ENCODE measurements at regions not wholly inside any gene's neighbourhood (a gene's known extent, or its start where the extent isn't known, plus 50 kb on each side); places are given as distances from the start of the nearest gene placed in this dataset.
"Not testable (repeated sequence)": the region's sequence is repeated elsewhere in the genome, so short reads cannot be mapped to it uniquely, and the experiment has no call there.

DNA sequence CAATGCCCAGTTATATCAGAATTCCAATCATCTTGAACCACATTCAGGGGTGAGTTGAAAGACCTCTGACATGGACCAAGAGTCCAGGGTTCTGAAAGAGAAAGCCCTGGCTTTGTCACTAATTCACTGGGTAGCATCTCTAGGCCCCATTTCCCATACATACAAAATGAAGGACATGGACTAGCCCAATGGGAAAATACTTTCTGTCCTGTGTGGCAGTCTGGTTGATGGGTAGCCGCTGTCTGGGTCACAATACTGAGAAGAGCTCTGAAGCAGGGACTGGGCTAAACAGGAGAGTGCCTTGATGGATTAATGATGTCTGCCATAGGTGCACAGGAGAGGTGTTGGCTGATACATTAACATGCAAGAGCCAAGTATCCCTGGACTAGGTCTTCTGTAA lies 214.3 kb downstream of the RAB11FIP4 start:
- no peak for DNase-seq (ENCODE audit: low spot score)
- ATAC-seq (ENCODE audit: low FRiP score): no peak
- TF ChIP-seq, protein P1, sequence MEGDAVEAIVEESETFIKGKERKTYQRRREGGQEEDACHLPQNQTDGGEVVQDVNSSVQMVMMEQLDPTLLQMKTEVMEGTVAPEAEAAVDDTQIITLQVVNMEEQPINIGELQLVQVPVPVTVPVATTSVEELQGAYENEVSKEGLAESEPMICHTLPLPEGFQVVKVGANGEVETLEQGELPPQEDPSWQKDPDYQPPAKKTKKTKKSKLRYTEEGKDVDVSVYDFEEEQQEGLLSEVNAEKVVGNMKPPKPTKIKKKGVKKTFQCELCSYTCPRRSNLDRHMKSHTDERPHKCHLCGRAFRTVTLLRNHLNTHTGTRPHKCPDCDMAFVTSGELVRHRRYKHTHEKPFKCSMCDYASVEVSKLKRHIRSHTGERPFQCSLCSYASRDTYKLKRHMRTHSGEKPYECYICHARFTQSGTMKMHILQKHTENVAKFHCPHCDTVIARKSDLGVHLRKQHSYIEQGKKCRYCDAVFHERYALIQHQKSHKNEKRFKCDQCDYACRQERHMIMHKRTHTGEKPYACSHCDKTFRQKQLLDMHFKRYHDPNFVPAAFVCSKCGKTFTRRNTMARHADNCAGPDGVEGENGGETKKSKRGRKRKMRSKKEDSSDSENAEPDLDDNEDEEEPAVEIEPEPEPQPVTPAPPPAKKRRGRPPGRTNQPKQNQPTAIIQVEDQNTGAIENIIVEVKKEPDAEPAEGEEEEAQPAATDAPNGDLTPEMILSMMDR (IDR thresholded peaks at IDR 0.05): no peak

DNA sequence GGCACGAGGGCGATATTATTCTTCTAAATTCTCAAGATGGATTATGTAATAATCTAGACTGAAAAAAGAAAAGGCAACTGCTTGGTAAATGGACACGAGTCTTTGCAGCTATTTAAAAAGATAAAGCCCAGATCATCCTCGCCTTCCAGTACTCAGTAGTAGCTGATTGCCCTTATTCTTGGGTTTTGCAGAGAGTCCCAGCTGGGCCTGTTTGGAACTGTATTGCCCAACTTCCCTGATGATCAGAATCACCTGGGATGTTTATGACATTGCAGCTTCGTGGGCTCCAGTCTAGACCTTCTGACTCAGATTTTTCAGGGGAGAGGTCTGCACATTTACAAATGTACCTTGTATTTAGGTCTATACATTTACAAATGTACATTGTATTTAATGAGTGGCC lies 213.5 kb downstream of the RAB11FIP4 start:
- DNase-seq (ENCODE audit: low spot score): no peak
- TF ChIP-seq, protein P1 (IDR thresholded peaks at IDR 0.05): no peak
- no peak for ATAC-seq (ENCODE audit: low FRiP score)

DNA sequence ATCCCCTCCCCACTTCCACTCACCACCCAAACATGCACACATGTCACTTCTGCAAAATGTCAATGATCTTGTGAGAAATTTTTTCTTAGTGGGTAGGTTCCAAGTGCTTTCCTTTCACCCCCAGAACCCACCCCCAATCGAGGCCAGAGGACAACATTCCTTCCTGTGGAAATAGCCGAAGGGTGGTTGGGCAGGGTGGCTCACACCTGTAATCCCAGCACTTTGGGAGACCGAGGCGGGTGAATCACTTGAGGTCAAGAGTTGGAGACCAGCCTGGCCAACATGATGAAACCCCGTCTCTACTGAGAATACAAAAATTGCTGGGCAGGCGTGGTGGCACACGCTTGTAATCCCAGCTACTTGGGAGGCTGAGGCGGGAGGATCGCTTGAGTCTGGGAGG lies 208.7 kb downstream of the RAB11FIP4 start:
- ATAC-seq (ENCODE audit: low FRiP score); DNase-seq (ENCODE audit: low spot score): not testable (repeated sequence)

DNA sequence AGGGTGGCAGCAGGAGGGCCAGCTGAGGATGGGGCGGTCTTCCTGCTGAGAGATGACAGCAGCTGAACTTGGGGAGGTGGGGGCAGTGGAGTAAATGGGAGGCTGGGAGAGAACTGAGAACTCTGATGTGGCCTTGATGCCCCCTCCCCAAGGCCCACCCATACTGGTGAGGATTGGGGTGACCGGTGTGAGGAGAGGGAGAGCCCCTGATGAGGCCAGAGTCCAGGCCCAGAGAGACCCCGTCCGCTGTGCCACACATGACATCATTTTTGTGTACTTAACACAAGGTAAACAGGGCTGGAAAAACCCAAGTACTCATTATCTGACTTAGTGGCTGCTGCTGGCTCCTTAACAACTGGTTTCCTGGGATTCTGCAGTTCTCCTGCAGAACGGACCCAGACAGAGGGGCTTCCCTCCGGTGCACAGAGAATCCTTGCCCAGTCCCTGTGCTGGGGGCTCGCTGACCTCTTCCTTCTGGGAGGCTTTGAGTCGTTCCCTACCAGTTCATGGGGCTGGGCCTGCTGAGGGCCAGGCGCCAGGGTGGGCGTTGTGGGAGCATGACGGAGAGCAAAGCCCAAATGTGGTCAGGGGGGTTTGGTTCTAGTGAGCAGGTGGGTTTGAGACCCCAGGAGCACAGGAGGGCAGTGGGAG lies 207.6 kb downstream of the RAB11FIP4 start:
- TF ChIP-seq, protein P1 (IDR thresholded peaks at IDR 0.05): no peak
- no peak for DNase-seq (ENCODE audit: low spot score)
- ATAC-seq (ENCODE audit: low FRiP score): no peak

DNA sequence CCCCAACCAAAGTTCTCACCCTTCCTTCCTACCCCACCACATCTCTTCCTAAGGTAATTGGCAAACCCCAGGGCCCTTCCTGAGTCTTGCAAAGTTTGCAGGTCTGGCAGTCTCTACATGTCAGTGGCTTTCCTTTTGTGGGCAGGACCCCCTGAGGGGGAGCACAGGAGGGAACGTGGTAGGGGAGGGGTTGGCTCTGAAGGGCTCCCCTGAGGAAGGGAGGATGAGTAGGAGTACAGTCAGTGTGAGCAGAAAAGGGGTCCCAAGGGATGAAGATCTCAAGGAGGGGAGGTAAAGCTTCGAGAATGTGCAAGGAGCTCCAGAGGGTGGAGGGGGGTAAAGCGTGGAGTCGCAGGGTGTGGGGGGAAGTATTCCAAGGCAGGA lies 206.9 kb downstream of the RAB11FIP4 start:
- TF ChIP-seq, protein P1 (IDR thresholded peaks at IDR 0.05): no peak
- no peak for DNase-seq (ENCODE audit: low spot score)
- ATAC-seq (ENCODE audit: low FRiP score): no peak

DNA sequence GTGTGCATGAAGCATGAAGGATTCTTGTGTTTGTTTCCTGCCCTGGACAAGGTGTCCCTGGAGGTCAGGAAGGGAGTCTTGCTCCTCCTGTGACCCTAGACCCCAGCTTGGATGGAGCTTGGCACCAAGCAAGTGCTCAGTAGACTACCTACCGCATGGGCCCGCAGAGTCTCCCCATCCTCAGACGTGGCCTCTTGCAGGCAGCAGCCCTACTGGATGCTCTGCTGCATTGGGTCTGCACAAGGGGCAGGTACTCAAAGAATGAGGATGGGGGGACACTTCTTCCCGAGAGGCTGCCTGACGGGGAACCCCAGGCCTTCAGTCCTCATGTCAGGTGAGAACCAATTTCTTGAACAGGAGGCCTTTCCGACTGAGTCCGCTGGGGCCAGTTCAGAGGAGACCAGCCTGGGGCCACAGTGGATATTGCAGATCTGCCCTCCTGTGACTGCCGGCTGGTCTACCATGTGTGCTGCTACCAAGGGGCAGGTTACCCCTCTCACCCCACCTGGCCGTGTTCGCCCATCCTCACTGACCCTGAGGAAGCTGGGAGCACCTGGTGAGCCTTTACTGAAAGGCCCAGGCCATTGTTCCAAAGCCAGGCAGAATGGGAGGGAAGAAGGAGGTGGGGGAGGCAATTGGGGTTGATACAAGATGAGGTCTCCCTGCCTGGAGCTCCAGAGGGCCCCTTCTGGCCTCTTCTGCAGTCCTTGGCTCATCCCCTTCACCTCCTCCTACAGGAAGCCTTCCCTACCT lies 206.3 kb downstream of the RAB11FIP4 start:
- TF ChIP-seq, protein P1 (IDR thresholded peaks at IDR 0.05): no peak
- DNase-seq (ENCODE audit: low spot score): no peak
- ATAC-seq (ENCODE audit: low FRiP score): no peak

DNA sequence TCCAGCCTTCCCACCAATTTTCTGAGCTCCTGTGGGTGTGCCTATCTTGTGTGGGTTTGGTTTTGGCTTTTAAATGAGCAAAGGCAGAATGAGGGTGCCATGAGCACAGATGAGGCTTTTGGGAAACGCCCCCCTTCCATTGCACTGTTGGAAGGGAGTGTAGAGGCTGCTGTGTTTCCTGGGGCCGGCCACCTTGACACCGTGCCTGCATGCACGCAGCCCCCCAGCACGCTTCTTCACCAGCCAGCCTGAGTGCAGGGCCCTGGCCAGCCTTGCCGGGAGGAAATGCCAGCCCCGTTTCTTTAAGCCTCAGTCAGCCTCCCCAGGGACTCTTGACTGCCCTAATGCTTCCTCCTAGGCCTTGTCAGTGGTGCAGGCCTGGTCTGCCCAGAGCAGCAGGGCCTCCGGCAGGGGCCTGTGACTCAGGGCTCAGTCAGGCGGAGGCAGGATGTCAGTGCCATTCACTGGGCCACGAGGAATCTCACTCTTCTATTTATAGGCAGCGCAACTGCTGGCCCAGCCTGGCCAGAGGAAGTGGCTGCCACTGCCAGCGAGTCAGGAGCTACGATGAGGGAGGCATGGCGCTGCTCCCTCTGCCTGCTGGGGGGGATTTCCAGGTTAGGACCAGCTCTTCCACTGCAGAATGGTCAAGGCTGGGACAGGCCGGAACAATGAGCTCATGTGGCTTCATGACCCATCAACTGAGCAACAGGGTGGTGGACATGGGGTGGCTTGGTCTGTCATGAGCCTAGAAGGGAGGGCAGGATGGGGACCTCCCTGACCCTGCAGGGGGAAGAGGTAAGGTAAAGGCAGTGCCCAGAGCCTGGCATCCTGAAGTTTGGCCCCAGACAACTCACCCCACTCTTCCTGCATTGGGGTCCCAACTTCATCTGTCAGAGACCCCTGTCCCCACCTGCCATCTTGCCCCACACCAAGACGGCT lies 205.2 kb downstream of the RAB11FIP4 start:
- peak; percentile 38 for ATAC-seq (ENCODE audit: low FRiP score)
- TF ChIP-seq, protein P1 (IDR thresholded peaks at IDR 0.05): no peak
- no peak for DNase-seq (ENCODE audit: low spot score)

Data from omental fat pad (tissue), 3 donors.